NCI-H1105 (cell line): ENCODE measurements at regions not wholly inside any gene's neighbourhood (a gene's known extent, or its start where the extent isn't known, plus 50 kb on each side); places are given as distances from the start of the nearest gene placed in this dataset.

Experiments used
- DNase-seq: peaks from one replicate; lab custom pipeline; 2025; lab: John Stamatoyannopoulos, UW

DNA sequence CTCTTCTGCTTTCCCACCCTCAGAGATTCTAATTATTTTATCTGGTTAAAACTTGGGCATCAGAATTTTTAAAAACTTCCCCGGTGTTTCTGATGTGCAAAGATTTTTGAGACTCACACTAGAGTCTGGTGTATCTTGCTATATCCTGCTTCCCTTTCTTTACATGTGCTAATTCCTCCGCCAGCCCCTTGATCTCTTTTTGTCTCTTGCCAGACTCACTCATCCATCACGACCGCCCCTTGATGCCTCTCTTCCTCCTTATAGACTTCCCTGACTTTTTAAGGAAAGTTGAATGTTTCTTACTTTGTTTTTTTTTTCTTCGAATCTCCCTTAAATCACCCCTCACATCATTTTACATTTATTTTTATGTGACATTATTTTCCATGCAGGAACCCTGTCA, 274.9 kb upstream of the PITX2 start:
- DNase-seq, result no peak

DNA sequence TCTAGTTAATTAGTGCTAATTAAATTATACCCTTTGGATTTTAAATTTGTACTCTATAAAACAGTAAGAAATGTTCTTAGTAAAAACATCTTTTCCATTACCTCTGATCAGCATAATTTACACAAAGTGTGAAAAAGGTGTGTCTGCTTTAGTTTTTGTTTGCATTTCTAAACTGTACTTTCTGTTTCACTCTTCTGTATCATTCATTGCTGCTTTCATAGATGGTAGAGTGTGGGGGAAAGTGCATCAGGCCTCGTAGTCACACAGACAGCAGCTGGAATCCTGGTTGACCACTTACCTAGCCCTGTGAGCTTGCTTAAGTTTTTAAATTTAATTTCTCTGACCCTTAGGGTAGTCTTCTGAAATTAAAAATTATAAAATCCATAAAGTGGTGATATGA, 275.4 kb upstream of the PITX2 start:
- DNase-seq, result no peak

- DNase-seq, result no peak
Measured at GRCh38 chr4:110900213-110900769, 277.4 kb upstream of the PITX2 start.

GRCh38 chr4:110902500-110902899, 279.6 kb upstream of the PITX2 start:
- no peak for DNase-seq

GRCh38 chr4:110904435-110905065, 281.7 kb upstream of the PITX2 start:
- no peak for DNase-seq

DNA sequence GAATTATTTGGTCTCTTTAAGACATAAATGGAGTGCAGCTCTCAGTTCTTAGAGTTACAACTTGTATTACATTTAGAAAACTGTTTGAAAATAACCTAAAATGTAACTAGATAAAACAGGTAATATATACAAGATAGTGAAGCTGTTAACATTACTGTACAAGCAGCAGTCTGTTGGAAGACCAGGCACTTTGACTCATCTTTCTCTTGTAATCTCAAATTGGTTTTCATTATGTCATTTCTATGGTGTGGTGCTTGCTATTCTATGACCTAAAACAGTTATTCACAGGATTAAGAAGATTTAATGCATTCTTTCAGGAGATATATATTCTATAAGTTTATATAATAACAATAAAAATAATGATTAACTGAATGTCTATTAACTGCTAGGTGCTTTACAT, 282.5 kb upstream of the PITX2 start:
- DNase-seq, result no peak

DNA sequence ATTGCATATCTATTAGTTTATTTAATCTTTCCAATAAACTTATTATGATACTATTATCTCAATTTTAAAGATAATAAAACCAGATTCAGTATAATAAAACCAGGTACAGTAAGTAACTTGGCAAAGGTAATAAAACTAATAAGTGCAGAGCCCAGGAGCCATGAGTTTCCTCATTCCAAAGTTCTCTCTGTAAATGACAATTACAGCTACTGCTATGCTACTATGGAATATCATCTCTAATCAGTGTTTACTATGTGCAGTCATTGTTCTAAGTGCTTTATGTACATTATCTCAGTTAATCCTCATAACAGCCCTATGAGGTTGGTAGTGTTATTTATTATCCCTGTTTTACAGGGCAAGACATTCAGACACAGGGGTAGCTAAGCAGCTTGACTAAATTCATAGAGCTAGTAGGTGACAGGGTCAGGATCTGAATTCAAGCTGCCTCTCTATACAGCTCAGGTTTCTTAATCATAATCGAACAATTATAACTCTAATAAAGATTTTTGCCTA, 285.0 kb upstream of the PITX2 start:
- DNase-seq, result no peak

DNA sequence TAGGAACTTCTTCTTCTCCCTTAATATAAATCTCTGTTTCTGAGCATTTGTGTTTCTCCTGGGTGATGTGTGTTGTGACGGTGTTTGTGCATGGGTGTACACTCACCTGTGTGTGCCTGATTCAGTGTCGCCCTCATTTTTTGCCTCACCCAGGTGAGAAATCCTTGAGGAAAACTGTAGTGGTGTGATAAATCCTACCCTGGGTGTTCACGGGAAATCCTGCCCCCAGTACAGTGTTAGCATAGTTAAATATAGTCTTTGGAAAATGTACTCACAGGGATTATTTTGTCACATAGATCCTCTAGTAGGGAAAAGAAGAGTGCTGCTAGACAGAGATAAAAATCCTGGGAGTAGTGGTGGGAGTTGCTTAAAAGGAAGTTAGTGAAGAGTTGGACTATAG, 291.9 kb upstream of the PITX2 start:
- DNase-seq, result no peak

GRCh38 chr4:110915301-110915700, 292.4 kb upstream of the PITX2 start:
- no peak for DNase-seq

- no peak for DNase-seq
Measured at GRCh38 chr4:110916505-110916904, 293.6 kb upstream of the PITX2 start.

DNA sequence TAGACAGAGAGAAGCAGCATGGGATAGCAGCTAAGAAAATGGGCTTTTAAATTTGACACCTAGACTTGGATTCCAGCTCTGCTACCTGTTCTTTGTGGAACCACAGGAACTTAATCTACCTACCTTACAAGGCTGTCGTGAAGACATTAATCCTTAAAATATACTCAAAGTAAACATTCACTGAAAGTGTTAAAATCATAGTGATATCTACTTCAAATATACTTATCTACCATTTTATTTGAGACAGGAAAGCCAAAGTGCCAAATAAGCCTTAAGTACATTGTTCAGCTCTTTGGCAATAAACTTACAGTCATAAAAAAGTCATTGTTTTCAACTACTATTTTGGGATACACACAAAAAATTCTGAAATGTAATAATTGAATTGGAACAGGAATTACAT, 295.0 kb upstream of the PITX2 start:
- DNase-seq, result no peak

GRCh38 chr4:110920990-110921389, 298.1 kb upstream of the PITX2 start:
- DNase-seq, result no peak

- no peak for DNase-seq
Measured at GRCh38 chr4:110924761-110925160, 301.9 kb upstream of the PITX2 start.

DNA sequence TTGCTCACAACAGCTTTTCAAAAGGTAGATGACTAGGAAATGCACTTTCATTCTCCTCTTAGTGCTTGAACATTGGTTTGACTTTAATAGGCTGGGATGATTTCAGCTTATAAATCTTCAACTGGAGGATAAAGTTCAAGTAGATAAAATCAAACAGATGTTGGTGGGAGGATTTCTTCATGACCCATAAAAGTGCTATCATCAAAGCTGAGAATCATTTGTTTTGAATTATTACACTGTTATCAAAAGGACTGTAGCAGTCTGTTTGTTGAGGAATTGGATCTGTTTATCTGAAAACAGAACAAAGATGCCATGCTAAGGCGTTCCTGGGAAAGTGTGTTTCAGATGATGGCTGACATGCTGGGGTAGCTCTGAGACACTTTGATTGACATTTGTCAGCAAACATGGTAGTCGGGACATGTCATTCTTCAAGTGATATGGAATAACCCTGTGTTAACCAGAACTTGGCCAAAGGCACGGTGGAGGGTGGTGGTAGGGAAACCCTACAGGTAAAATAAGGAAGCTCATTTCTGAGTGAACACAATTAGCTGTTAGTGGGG, 304.0 kb upstream of the PITX2 start:
- DNase-seq, result no peak

GRCh38 chr4:110933341-110933740, 310.5 kb upstream of the PITX2 start:
- DNase-seq, result no peak

DNA sequence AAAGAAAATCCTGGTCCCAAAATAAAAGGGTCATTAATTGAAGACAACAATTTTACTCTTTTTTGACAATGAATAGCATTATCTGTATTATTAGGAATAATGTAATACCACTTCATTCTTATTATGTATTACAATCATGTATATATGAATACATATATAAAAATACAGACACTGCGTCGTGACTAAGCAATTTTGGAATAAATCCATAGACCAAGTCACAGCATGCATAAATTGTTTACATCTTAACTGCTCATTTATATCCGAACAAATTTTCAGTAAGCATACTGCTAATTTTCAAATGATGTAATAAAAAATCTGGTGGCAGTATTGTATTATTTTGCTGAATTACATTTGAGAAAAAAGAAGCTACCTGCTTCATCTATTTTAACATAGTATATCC, 321.6 kb upstream of the PITX2 start:
- DNase-seq, result no peak

GRCh38 chr4:110945600-110945999, 322.7 kb upstream of the PITX2 start:
- no peak for DNase-seq

DNA sequence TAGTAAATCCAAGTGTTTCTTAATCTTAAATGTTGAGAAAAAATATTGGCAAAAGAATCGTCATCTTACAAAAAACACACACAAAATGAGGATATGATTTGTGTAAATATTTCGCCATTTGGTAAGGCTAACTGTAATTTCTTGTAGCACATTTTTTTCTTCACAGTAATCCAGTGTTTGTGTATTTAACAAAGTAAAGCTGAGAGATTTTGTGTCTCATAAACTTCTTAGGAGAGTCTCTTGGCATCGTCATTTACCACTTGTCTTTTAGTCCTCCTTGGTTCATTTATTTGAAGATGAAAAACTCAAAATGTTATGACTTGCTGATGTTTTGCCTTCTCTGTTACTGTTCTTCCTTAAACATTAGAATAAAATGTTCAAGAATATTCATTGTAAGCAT, 326.7 kb upstream of the PITX2 start:
- DNase-seq, result no peak

- DNase-seq, result no peak
Measured at GRCh38 chr4:110950731-110951130, 327.9 kb upstream of the PITX2 start.

DNA sequence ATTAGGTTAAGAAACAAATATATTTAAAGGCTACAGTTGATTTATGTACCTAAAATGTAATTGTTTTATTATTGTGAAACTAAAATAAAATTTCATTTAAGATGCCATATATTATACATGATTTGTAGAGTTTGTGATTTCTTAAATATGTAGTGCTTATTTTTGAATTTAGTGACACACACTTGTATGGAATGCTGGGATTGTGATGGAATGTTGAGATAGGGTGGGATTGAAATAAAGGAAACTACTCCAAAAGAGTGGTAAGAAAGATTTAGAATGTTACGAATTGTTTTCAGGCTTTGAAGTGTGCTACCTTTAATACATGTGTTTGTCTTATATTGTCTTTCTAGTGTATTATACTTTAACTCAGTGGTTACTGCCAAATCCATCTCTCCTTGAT, 330.3 kb upstream of the PITX2 start:
- DNase-seq, result no peak

- DNase-seq, result no peak
Measured at GRCh38 chr4:110953898-110954297, 331.0 kb upstream of the PITX2 start.

DNA sequence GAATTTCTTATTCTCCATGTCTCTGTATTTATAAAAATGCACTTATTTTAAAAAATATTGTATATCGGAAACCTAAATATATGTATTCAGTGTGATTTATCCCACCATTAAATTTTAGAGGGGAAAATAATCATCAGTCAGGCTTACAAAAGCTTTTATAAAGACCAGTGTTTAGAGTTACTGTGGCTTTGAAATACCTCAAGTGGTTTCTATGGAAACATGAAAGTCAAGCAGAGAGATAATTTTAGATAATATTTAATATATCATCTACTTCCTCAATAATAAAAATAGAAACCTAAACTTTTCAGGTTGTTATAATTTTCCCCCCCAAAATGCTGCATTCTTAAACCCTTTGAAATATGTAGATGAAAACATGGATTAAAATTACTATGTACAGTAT, 332.9 kb upstream of the PITX2 start:
- DNase-seq, result no peak

DNA sequence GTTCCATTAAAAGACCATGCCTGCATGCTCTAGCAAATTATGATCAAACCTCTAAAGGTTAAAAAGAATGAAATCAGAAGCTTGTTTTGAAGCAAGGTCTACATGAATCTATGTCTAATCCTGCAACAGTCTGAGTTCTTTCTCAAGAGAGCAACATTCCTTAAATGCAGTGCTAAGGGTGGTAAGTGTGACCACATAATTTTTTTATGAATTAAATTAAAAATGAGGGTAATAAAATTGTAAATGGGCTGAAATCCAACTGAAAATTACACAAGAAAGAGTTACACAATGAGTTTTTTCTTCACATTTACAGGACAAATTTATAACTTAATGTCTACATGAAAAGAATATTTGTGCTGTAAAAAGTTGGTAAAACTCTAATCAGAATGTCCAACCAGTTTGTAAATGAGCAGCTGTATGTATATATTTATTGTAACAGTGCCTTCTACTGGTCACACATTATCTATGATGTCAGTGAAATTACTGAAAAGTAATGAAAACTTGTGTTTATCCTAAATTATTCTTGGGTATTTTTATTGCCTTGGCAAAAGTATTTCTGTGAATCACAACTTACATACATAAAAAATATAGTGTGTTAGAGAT, 336.3 kb upstream of the PITX2 start:
- no peak for DNase-seq
